DND-41 (cell line): ENCODE measurements at regions not wholly inside any gene's neighbourhood (a gene's known extent, or its start where the extent isn't known, plus 50 kb on each side); places are given as distances from the start of the nearest gene placed in this dataset.

ENCODE experiments used
- ATAC-seq: fragments of 200-7000 bp; cut with Tn5 transposase; 3 replicates; pipeline ENCODE4 v1.9.1; 2021; ENCODE audit warnings: low read depth; ENCODE audit not compliant: insufficient read depth
- DNase-seq: peaks from one replicate; pipeline ENCODE4 v3.0.0-alpha.2; 2020
- H2AFZ ChIP-seq: 2 replicates; pipeline ENCODE4 v1.6.0; 2012; ENCODE audit warnings: low read depth, low read length
- H3K27ac ChIP-seq: 2 replicates; pipeline ENCODE4 v1.5.1; 2012; ENCODE audit warnings: low read length, inconsistent platforms
- H3K27me3 ChIP-seq: fragments of 200-600 bp; sonication (generic); 2 replicates; pipeline ENCODE4 v1.6.0; 2012; ENCODE audit warnings: low read length, mild to moderate bottlenecking, inconsistent platforms; ENCODE audit not compliant: insufficient read depth, poor library complexity
- H3K36me3 ChIP-seq: 2 replicates; pipeline ENCODE4 v1.5.1; 2012; ENCODE audit warnings: low read length, inconsistent platforms; ENCODE audit not compliant: insufficient read depth
- H3K4me1 ChIP-seq: 2 replicates; pipeline ENCODE4 v1.5.1; 2012; ENCODE audit warnings: mild to moderate bottlenecking, low read length; ENCODE audit not compliant: insufficient read depth
- H3K4me2 ChIP-seq: 2 replicates; pipeline ENCODE4 v1.6.0; 2012; ENCODE audit warnings: mild to moderate bottlenecking, moderate library complexity, low read length, inconsistent platforms; ENCODE audit not compliant: insufficient read depth
- H3K4me3 ChIP-seq, 2 experiments: fragments of 200-600 bp in 1 of 2; shearing (Covaris generic) in 1 of 2; 2 replicates each; pipeline ENCODE4 v1.5.1; 2012 to 2016; ENCODE audit warnings: inconsistent platforms in 2 of 2, low read length in 2 of 2, mild to moderate bottlenecking in 2 of 2, low read depth in 1 of 2, moderate library complexity in 1 of 2
- H3K79me2 ChIP-seq: 2 replicates; pipeline ENCODE4 v1.6.0; 2012; ENCODE audit warnings: low read length, inconsistent platforms; ENCODE audit not compliant: insufficient read depth
- H3K9ac ChIP-seq: 2 replicates; pipeline ENCODE4 v1.6.0; 2012; ENCODE audit warnings: low read depth, mild to moderate bottlenecking, inconsistent platforms, low read length, moderate library complexity
- H3K9me3 ChIP-seq: 2 replicates; pipeline ENCODE4 v1.5.1; 2012; ENCODE audit warnings: low read length, moderate library complexity, mild to moderate bottlenecking, inconsistent platforms; ENCODE audit not compliant: insufficient read depth, severe bottlenecking
- H4K20me1 ChIP-seq: 2 replicates; pipeline ENCODE4 v1.6.0; 2012; ENCODE audit warnings: low read length; ENCODE audit not compliant: insufficient read depth
- CTCF ChIP-seq: IDR thresholded peaks from 2 replicates; pipeline ENCODE4 v1.5.1; 2012; ENCODE audit warnings: borderline replicate concordance, low read length, moderate library complexity, mild to moderate bottlenecking; ENCODE audit not compliant: poor library complexity, severe bottlenecking; ENCODE audit errors: extremely low read depth
- EZH2 ChIP-seq: IDR thresholded peaks from 3 replicates; pipeline ENCODE4 v1.6.1; 2012; ENCODE audit warnings: borderline replicate concordance, low read depth, mild to moderate bottlenecking, moderate library complexity, low read length, inconsistent platforms; ENCODE audit not compliant: severe bottlenecking

GRCh38 chr7:47080816-47081215 is 501.1 kb downstream of the TNS3 start:
- Histone ChIP-seq H3K4me1 (no peaks in the 10 kb centered on the region), H3K36me3 (no peaks in the 10 kb centered on the region), H3K4me3 (no peak overlapping the region), H3K79me2 (no peaks in the 10 kb centered on the region), H3K4me2 (no peak overlapping the region), H3K9me3 (no peaks in the 10 kb centered on the region), H3K27me3 (no peaks in the 10 kb centered on the region), H3K27ac (no peak overlapping the region), H2AFZ (no peak overlapping the region), H4K20me1 (no peaks in the 10 kb centered on the region), H3K9ac (no peak overlapping the region)
- TF ChIP-seq CTCF (no peak), EZH2 (no peak)
- ATAC-seq (no peak), DNase-seq (no peak)

DNA sequence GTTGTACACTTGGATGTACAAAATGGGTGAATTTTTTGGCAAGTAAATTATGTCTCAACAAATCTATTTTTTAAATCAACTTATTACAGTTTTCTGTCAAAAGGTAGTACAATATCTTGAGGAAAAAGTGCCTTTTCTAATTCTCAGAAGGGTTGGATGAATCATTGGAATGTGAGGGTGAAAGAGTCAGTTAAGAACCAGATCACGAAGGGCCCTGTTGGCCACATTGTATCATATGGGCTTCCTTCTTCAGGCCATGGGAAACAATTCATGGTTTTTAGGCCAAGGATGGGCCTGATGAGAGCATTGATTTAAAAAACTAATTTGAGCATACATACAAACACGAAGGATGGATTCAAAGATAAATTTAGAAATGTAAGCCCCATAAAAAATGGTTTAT is 503.7 kb downstream of the TNS3 start:
- DNase-seq = no peak
- no peaks in the 10 kb centered on the region for H3K79me2 ChIP-seq
- no peak overlapping the region for H3K9ac ChIP-seq
- H3K4me3 ChIP-seq = no peak overlapping the region
- no peak overlapping the region for H2AFZ ChIP-seq
- H3K27ac ChIP-seq = no peak overlapping the region
- no peak for ATAC-seq
- no peaks in the 10 kb centered on the region for H3K9me3 ChIP-seq
- no peak for TF ChIP-seq CTCF
- no peaks in the 10 kb centered on the region for H3K36me3 ChIP-seq
- no peaks in the 10 kb centered on the region for H3K4me1 ChIP-seq
- H3K27me3 ChIP-seq = no peaks in the 10 kb centered on the region
- no peaks in the 10 kb centered on the region for H4K20me1 ChIP-seq
- no peak overlapping the region for H3K4me2 ChIP-seq

- H3K9ac ChIP-seq = no peak overlapping the region
- H3K4me2 ChIP-seq = no peak overlapping the region
- ATAC-seq = no peak
- no peak overlapping the region for H3K27ac ChIP-seq
- H3K27me3 ChIP-seq = no peaks in the 10 kb centered on the region
- no peaks in the 10 kb centered on the region for H4K20me1 ChIP-seq
- TF ChIP-seq CTCF (no peak), EZH2 (no peak)
- H3K79me2 ChIP-seq = no peaks in the 10 kb centered on the region
- H3K36me3 ChIP-seq = no peaks in the 10 kb centered on the region
- no peak overlapping the region for H2AFZ ChIP-seq
- no peaks in the 10 kb centered on the region for H3K9me3 ChIP-seq
- H3K4me1 ChIP-seq = no peaks in the 10 kb centered on the region
- no peak overlapping the region for H3K4me3 ChIP-seq
- DNase-seq = no peak
Measured at GRCh38 chr7:47074702-47075153, 507.2 kb downstream of the TNS3 start.

- no peak overlapping the region for H2AFZ ChIP-seq
- H3K27ac ChIP-seq = no peak overlapping the region
- no peaks in the 10 kb centered on the region for H3K4me1 ChIP-seq
- H3K79me2 ChIP-seq = no peaks in the 10 kb centered on the region
- H3K9ac ChIP-seq = no peak overlapping the region
- no peak for ATAC-seq
- H3K4me3 ChIP-seq = no peak overlapping the region
- H3K9me3 ChIP-seq = no peaks in the 10 kb centered on the region
- TF ChIP-seq EZH2 = no peak
- no peak for TF ChIP-seq CTCF
- H3K27me3 ChIP-seq = no peaks in the 10 kb centered on the region
- H3K4me2 ChIP-seq = no peak overlapping the region
- DNase-seq = no peak
- no peaks in the 10 kb centered on the region for H3K36me3 ChIP-seq
- no peaks in the 10 kb centered on the region for H4K20me1 ChIP-seq
Measured at GRCh38 chr7:47073284-47073683, 508.6 kb downstream of the TNS3 start.
